Fibroblast of lung (primary cell): ENCODE measurements at regions not wholly inside any gene's neighbourhood (a gene's known extent, or its start where the extent isn't known, plus 50 kb on each side); places are given as distances from the start of the nearest gene placed in this dataset.

Source experiments
- DNase-seq, 2 donors: peaks; one replicate each; pipeline versions ENCODE4 v3.0.0 to v3.0.0-alpha.2; 2010; ENCODE audit warnings: low read depth in 2 of 2
- H2AFZ ChIP-seq: 2 replicates; pipeline ENCODE4 v1.5.1; 2012; ENCODE audit warnings: low read length, control low read depth, inconsistent platforms
- H3K27ac ChIP-seq: 2 replicates; pipeline ENCODE4 v1.5.1; 2011; ENCODE audit warnings: low read length, control low read depth; ENCODE audit not compliant: insufficient read depth
- H3K27me3 ChIP-seq: 2 replicates; pipeline ENCODE4 v1.5.1; 2011; ENCODE audit warnings: mild to moderate bottlenecking, low read length; ENCODE audit not compliant: control insufficient read depth, insufficient read depth
- H3K36me3 ChIP-seq: 2 replicates; pipeline ENCODE4 v1.5.1; 2011; ENCODE audit warnings: low read length; ENCODE audit not compliant: control insufficient read depth, insufficient read depth
- H3K4me1 ChIP-seq: 2 replicates; pipeline ENCODE4 v1.5.1; 2011; ENCODE audit warnings: low read length; ENCODE audit not compliant: control insufficient read depth, insufficient read depth; ENCODE audit errors: extremely low read depth
- H3K4me2 ChIP-seq: 2 replicates; pipeline ENCODE4 v1.5.1; 2011; ENCODE audit warnings: low read length, control low read depth; ENCODE audit not compliant: insufficient read depth; ENCODE audit errors: extremely low read depth
- H3K4me3 ChIP-seq, 4 experiments: fragments of 200-600 bp in 1 of 4; sonication (generic) in 1 of 4; replicated peaks in 1 of 4; 2 replicates each; pipeline ENCODE4 v1.5.1; 2011 to 2016; ENCODE audit warnings: low read length in 4 of 4, low read depth in 3 of 4, mild to moderate bottlenecking in 3 of 4, control low read depth in 2 of 4, inconsistent platforms in 1 of 4, mixed read lengths in 1 of 4; ENCODE audit not compliant: insufficient read depth in 1 of 4; ENCODE audit errors: control extremely low read depth in 1 of 4
- H3K79me2 ChIP-seq: 2 replicates; pipeline ENCODE4 v1.5.1; 2012; ENCODE audit warnings: mild to moderate bottlenecking, low read length, inconsistent platforms; ENCODE audit not compliant: control insufficient read depth, insufficient read depth
- H3K9ac ChIP-seq: 2 replicates; pipeline ENCODE4 v1.5.1; 2011; ENCODE audit warnings: mild to moderate bottlenecking, low read length, control low read depth; ENCODE audit not compliant: insufficient read depth
- H3K9me3 ChIP-seq: 2 replicates; pipeline ENCODE4 v1.5.1; 2012; ENCODE audit warnings: low read depth, low read length; ENCODE audit not compliant: control insufficient read depth, insufficient read depth
- H4K20me1 ChIP-seq: 2 replicates; pipeline ENCODE4 v1.5.1; 2011; ENCODE audit warnings: low read length; ENCODE audit not compliant: control insufficient read depth, insufficient read depth; ENCODE audit errors: extremely low read depth
- EZH2 ChIP-seq: IDR thresholded peaks from 2 replicates; pipeline ENCODE4 v1.5.1; 2012; ENCODE audit warnings: low read length, control low read depth, mild to moderate bottlenecking; ENCODE audit errors: missing control alignments
- TF ChIP-seq, protein P1 (sequence below), 2 donors: IDR thresholded peaks in 1 of 2; conservative IDR thresholded peaks in 1 of 2; 1 replicate in 1 of 2; 2 replicates in 1 of 2; pipeline ENCODE4 v1.5.1; 2011 to 2012; ENCODE audit warnings: low read length in 2 of 2, control low read depth in 1 of 2, inconsistent platforms in 1 of 2, low read depth in 1 of 2, mild to moderate bottlenecking in 1 of 2

DNA sequence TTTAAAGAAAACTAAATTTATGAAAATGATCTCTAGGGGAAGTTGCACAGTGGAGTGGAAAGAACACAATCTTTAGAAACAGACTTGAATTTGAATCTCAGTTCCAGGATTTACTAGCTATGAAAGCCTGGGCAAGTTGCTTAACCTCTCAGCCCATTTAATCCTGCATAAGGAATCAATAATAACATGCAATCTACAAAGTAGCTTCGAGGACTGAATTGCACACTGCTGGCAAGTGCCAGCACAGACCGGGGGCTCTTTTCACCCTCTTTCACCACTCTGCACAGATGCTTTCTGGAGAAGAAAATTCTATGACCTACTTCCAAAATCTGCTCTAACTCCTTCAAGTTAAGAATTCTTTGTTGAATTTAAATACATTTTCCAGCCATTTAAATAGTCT is 63.4 kb upstream of the ANK3 start:
- no peaks in the 10 kb centered on the region for H3K36me3 ChIP-seq
- no peaks in the 10 kb centered on the region for H3K9me3 ChIP-seq
- no peak overlapping the region for H3K27ac ChIP-seq
- no peak overlapping the region for H3K4me2 ChIP-seq
- DNase-seq, result no peak
- H3K4me1 ChIP-seq, result no peaks in the 10 kb centered on the region
- H4K20me1 ChIP-seq, result no peaks in the 10 kb centered on the region
- H3K79me2 ChIP-seq, result no peaks in the 10 kb centered on the region
- no peak overlapping the region for H3K4me3 ChIP-seq
- TF ChIP-seq EZH2, result no peak
- TF ChIP-seq, protein P1, sequence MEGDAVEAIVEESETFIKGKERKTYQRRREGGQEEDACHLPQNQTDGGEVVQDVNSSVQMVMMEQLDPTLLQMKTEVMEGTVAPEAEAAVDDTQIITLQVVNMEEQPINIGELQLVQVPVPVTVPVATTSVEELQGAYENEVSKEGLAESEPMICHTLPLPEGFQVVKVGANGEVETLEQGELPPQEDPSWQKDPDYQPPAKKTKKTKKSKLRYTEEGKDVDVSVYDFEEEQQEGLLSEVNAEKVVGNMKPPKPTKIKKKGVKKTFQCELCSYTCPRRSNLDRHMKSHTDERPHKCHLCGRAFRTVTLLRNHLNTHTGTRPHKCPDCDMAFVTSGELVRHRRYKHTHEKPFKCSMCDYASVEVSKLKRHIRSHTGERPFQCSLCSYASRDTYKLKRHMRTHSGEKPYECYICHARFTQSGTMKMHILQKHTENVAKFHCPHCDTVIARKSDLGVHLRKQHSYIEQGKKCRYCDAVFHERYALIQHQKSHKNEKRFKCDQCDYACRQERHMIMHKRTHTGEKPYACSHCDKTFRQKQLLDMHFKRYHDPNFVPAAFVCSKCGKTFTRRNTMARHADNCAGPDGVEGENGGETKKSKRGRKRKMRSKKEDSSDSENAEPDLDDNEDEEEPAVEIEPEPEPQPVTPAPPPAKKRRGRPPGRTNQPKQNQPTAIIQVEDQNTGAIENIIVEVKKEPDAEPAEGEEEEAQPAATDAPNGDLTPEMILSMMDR (conservative IDR thresholded peaks at IDR 0.05 in 1 of 2, IDR thresholded peaks at IDR 0.05 in 1 of 2; ENCODE audit: low read depth in 1 of 2, low read length in 2 of 2), result no peak
- no peaks in the 10 kb centered on the region for H3K27me3 ChIP-seq
- H3K9ac ChIP-seq, result no peak overlapping the region
- no peak overlapping the region for H2AFZ ChIP-seq

DNA sequence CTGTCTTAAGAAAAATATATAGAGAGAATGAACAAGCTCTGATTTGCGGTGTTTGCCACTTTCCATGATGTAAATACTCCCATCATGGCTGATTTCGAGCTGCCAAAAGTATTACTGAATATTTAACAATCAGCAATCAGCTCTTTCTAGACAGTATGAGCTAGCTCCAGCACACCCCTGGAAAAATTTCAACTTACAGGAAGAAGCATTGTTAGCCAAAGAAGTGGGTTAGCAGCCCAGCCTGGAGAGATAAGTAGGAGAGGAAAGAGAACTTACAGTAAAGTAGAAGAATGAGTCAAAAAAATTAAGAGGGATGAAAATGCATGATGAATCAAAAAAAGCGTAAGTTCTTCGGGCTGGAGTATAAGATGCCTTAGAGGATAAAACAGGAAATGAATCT is 60.6 kb upstream of the ANK3 start:
- H3K27me3 ChIP-seq, result no peaks in the 10 kb centered on the region
- no peak for TF ChIP-seq EZH2
- TF ChIP-seq, protein P1 (conservative IDR thresholded peaks at IDR 0.05 in 1 of 2, IDR thresholded peaks at IDR 0.05 in 1 of 2; ENCODE audit: low read depth in 1 of 2, low read length in 2 of 2), result no peak
- H3K9ac ChIP-seq, result no peak overlapping the region
- no peak overlapping the region for H3K27ac ChIP-seq
- H3K36me3 ChIP-seq, result no peaks in the 10 kb centered on the region
- H3K4me1 ChIP-seq, result no peaks in the 10 kb centered on the region
- no peak overlapping the region for H3K4me3 ChIP-seq
- no peaks in the 10 kb centered on the region for H4K20me1 ChIP-seq
- H3K9me3 ChIP-seq, result no peaks in the 10 kb centered on the region
- H3K4me2 ChIP-seq, result no peak overlapping the region
- H2AFZ ChIP-seq, result no peak overlapping the region
- H3K79me2 ChIP-seq, result no peaks in the 10 kb centered on the region
- DNase-seq, result peak in 1 of 2 donors; percentile 39

DNA sequence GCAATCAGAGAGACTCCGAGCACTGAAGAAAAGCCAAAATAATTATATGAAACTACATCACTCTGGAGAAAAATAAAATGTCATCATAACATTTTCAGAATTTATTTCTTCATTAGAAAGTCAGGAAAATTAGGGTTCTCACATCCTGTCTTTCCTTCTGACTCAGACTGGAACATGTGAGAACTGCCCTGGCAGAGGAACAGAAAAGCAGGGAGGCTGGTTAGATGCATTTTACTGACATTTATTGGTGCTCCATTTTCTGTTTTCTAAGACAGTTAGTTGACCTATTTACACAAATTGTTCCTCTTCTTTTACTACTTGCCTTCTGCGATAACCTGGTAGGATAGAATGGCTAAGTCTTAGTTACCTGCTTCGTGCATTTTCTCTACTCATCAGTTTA is 58.6 kb upstream of the ANK3 start:
- Histone ChIP-seq H3K9me3 (no peaks in the 10 kb centered on the region), H3K9ac (no peak overlapping the region), H3K36me3 (no peaks in the 10 kb centered on the region), H3K27me3 (no peaks in the 10 kb centered on the region), H3K79me2 (no peaks in the 10 kb centered on the region), H3K4me3 (no peak overlapping the region), H4K20me1 (no peaks in the 10 kb centered on the region), H3K27ac (no peak overlapping the region), H3K4me2 (no peak overlapping the region), H2AFZ (no peak overlapping the region), H3K4me1 (no peaks in the 10 kb centered on the region)
- no peak for DNase-seq
- TF ChIP-seq, protein P1 (conservative IDR thresholded peaks at IDR 0.05 in 1 of 2, IDR thresholded peaks at IDR 0.05 in 1 of 2; ENCODE audit: low read depth in 1 of 2, low read length in 2 of 2), result no peak
- TF ChIP-seq EZH2, result no peak
